HL-60 (cell line): ENCODE measurements at regions not wholly inside any gene's neighbourhood (a gene's known extent, or its start where the extent isn't known, plus 50 kb on each side); places are given as distances from the start of the nearest gene placed in this dataset.

ENCODE experiments used
- DNase-seq, 2 experiments: peaks; one replicate each; pipeline ENCODE4 v3.0.0-alpha.2; 2010 to 2020; ENCODE audit warnings: low read depth in 1 of 2, low spot score in 1 of 2
- H3K27ac ChIP-seq: fragments of 250-450 bp; sonication (Bioruptor Pico); replicated peaks from 2 replicates; pipeline ENCODE4 v1.5.1; 2020; ENCODE audit warnings: mild to moderate bottlenecking, moderate library complexity
- H3K27me3 ChIP-seq: fragments of 250-450 bp; sonication (Bioruptor Pico); 2 replicates; pipeline ENCODE4 v1.5.1; 2021; ENCODE audit warnings: mild to moderate bottlenecking, moderate library complexity; ENCODE audit not compliant: insufficient read depth, poor library complexity, severe bottlenecking
- H3K4me3 ChIP-seq: replicated peaks from 2 replicates; pipeline ENCODE4 v1.5.1; 2011; ENCODE audit warnings: mild to moderate bottlenecking, control low read depth, low read length; ENCODE audit not compliant: insufficient read depth
- CTCF ChIP-seq: IDR thresholded peaks from one replicate; pipeline ENCODE4 v1.5.1; 2011; ENCODE audit warnings: low read length, control low read depth, inconsistent platforms; ENCODE audit not compliant: insufficient read depth
- GABPA ChIP-seq: IDR thresholded peaks from 2 replicates; pipeline ENCODE4 v1.6.1; 2012; ENCODE audit warnings: low read depth
- POLR2AphosphoS5 ChIP-seq: IDR thresholded peaks from 2 replicates; pipeline ENCODE4 v1.6.1; 2012; ENCODE audit warnings: low read depth
- SPI1 ChIP-seq: IDR thresholded peaks from 2 replicates; pipeline ENCODE4 v1.6.1; 2012; ENCODE audit warnings: low read depth, mild to moderate bottlenecking, borderline replicate concordance
- TF ChIP-seq, protein P1 (sequence below): IDR thresholded peaks from 2 replicates; pipeline ENCODE4 v1.6.1; 2012; ENCODE audit warnings: low read depth; ENCODE audit not compliant: insufficient replicate concordance

GRCh38 chr1:83067954-83068353, 931.0 kb downstream of the TTLL7 start:
- Histone ChIP-seq H3K27me3 (no peaks in the 10 kb centered on the region), H3K4me3 (no peak overlapping the region), H3K27ac (no peak overlapping the region)
- DNase-seq: no peak
- no peak for TF ChIP-seq SPI1
- TF ChIP-seq, protein P1, sequence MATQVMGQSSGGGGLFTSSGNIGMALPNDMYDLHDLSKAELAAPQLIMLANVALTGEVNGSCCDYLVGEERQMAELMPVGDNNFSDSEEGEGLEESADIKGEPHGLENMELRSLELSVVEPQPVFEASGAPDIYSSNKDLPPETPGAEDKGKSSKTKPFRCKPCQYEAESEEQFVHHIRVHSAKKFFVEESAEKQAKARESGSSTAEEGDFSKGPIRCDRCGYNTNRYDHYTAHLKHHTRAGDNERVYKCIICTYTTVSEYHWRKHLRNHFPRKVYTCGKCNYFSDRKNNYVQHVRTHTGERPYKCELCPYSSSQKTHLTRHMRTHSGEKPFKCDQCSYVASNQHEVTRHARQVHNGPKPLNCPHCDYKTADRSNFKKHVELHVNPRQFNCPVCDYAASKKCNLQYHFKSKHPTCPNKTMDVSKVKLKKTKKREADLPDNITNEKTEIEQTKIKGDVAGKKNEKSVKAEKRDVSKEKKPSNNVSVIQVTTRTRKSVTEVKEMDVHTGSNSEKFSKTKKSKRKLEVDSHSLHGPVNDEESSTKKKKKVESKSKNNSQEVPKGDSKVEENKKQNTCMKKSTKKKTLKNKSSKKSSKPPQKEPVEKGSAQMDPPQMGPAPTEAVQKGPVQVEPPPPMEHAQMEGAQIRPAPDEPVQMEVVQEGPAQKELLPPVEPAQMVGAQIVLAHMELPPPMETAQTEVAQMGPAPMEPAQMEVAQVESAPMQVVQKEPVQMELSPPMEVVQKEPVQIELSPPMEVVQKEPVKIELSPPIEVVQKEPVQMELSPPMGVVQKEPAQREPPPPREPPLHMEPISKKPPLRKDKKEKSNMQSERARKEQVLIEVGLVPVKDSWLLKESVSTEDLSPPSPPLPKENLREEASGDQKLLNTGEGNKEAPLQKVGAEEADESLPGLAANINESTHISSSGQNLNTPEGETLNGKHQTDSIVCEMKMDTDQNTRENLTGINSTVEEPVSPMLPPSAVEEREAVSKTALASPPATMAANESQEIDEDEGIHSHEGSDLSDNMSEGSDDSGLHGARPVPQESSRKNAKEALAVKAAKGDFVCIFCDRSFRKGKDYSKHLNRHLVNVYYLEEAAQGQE: no peak
- no peak for TF ChIP-seq GABPA
- no peak for TF ChIP-seq CTCF
- no peak for TF ChIP-seq POLR2AphosphoS5

GRCh38 chr1:83065952-83066727, 932.8 kb downstream of the TTLL7 start:
- DNase-seq: no peak
- no peak overlapping the region for H3K4me3 ChIP-seq
- no peak for TF ChIP-seq CTCF
- no peak for TF ChIP-seq POLR2AphosphoS5
- no peak for TF ChIP-seq SPI1
- TF ChIP-seq, protein P1: no peak
- TF ChIP-seq GABPA: no peak
- no peaks in the 10 kb centered on the region for H3K27me3 ChIP-seq
- no peak overlapping the region for H3K27ac ChIP-seq

GRCh38 chr1:83064589-83065242, 934.2 kb downstream of the TTLL7 start:
- H3K4me3 ChIP-seq: no peak overlapping the region
- no peak overlapping the region for H3K27ac ChIP-seq
- no peak for DNase-seq
- no peak for TF ChIP-seq CTCF
- no peak for TF ChIP-seq SPI1
- TF ChIP-seq POLR2AphosphoS5: no peak
- TF ChIP-seq GABPA: no peak
- TF ChIP-seq, protein P1: no peak
- H3K27me3 ChIP-seq: no peaks in the 10 kb centered on the region
